ENCODE measurements at regions not wholly inside any gene's neighbourhood (a gene's known extent, or its start where the extent isn't known, plus 50 kb on each side); places are given as distances from the start of the nearest gene placed in this dataset.
"Not testable (repeated sequence)": the region's sequence is repeated elsewhere in the genome, so short reads cannot be mapped to it uniquely, and the experiment has no call there.

DNA sequence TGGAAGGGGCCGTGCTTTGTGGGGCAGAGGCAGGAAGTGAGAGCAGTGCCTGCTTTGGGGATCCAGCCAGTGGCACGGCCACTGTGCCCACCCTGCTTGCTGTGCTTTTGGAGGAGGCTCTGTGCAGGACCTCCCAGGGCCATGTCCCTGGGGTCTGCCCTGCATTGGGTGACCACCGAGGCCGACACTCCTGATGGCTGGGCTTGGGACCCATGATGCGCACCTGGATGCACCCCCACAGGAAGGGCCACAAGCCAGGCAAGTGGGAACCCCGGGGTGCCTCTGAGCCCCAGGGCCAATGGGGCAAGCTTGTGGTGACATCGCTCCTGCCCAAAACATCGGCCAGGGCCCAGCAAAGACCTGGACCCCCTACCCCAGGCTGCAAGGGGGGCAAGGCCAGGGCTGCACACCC, 738.6 kb upstream of the GJE1 start:
- no peak for DNase-seq (ENCODE audit: low read depth)

DNA sequence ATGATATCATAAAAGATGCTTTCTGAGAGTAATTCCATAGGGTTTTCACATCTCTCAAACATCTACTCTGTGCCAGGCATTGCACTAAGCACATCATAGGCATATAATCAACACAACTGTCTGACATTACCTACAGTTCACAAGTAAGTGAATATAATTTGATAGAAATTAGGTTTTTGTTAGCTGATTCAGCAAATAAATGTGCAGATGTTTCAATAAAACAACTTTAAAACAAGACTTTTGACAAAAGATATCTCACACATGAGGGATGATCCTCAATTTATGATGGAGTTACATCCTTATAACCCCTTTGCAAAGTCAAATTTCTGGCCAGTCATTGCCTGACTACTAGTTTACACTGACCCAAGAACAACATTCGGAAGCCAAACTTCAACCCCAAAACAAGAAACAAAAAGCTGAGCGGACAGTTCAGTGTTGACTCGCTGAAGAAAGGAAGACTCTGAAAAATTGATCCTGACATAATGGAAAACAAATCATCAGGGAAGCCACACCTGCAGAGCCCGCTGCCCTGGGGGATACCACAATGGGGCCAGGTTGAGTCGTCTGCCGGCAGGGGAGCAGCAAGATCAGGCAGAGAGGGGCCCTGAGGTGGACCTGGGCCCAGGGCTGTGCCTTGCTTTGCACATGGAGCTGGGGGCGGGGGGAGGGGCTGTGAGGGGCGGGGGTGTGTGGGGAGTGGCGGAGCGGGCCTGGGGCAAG, 739.2 kb upstream of the GJE1 start:
- DNase-seq (ENCODE audit: low read depth), result no peak

DNA sequence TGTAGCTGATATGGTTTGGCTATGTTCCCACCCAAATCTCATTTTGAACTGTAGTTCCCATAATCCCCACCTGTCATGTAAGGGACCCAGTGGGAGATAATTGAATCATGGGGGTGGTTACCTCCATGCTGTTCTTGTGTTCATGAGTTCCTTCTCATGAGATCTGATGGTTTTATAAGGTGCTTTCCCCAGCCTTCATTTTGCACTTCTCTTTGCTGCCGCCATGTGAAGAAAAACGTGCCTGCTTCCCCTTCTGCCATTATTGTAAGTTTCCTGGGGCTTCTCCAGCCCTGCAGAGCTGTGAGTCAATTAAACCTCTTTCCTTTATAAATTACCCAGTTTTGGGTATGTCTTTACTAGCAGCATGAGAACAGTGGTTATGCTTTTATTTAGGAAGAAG, 741.6 kb upstream of the GJE1 start:
- DNase-seq (ENCODE audit: low read depth), result not testable (repeated sequence)

DNA sequence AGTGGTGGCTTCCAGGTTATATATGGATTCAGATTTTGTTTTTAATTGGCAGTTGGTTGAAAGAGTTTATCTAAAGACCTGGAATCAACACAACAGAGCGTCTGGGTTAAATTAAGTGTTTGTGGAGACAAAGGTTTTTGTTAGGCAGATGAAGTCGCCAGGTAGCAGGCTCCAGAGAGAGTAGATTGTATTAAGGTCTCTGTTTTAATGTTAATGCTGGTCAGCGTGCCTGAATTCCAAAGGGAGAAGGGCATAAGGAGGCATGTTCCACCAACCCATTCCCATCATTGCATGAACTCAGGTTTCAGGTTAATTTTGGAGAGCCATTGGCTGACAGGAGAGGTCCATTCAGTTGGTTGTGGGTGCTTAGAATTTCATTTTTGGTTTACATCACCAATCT, 744.1 kb upstream of the GJE1 start:
- DNase-seq (ENCODE audit: low read depth), result no peak

DNA sequence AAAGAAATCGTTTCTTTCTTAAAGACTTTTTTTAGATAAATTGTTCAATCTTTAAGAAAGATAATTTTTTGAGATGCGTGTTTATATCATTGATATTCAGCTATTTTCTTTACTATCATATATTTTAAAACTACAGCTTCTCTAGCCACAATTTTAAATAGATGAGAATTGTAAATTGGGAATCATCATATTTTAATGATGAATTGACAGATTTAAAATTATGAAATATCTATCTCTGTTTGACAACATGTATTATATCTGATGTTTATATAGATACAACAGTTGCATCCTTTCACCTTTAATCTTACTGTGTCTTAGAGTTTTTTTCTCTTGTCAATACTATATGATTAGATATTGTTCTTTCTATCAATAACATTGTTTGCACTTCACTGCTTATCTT, 762.3 kb upstream of the GJE1 start:
- no peak for DNase-seq (ENCODE audit: low read depth)

DNA sequence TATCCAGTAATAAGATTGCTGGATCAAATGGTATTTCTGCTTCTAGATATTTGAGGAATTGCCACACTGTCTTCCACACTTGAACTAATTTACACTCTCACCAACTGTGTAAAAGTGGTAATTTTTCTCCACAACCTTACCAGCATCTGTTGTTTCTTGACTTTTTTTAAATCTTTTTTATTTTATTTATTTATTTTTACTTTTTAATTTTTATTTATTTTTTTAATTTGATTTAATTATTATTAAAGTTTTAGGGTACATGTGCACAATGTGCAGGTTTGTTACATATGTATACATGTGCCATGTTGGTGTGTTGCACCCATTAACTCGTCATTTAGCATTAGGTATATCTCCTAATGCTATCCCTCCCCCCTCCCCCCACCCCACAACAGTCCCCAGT, 765.9 kb upstream of the GJE1 start:
- not testable (repeated sequence) for DNase-seq (ENCODE audit: low read depth)

- no peak for DNase-seq (ENCODE audit: low read depth)
These were observed 768.0 kb upstream of the GJE1 start for GRCh38 chr6:141364694-141365093.

- DNase-seq (ENCODE audit: low read depth), result no peak
These were observed 768.5 kb upstream of the GJE1 start for GRCh38 chr6:141364232-141364631.

DNA sequence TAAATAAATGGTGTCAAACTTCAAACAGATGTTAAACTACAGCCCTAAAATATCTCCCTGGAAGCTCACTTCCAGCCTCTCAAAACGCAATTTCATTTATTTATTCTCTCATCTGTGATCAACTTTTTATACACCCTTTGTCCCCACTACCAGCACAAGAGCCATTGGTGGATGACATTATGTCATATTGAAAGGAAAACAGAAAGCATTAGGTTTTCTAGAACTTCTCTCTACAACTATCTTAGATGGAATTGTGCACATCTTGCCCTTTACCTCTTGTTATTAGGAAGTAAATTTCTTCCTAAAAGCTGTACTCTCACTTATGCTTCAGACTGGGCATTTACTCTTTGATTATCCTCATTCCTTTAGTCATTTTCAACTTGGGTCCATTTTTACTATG, 771.2 kb upstream of the GJE1 start:
- DNase-seq (ENCODE audit: low read depth), result no peak

DNA sequence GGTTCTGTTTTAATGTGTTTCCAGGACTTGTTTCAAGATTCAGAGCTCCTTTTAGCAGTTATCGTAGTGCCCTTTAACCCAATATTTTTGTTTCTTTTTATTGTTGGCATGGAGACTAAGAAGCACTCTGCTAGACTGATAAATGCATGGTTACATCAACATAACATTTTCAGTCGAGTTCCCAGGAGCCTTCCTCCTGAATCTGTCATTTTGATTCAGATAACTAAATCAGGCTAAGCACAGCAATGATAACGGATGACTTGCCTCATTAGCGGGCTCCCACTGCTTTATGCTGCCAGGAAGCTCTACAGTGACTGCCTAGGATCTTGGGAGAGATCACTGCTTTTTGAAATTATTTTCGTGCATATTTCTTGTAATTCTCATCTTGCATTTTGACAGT, 772.8 kb upstream of the GJE1 start:
- DNase-seq (ENCODE audit: low read depth), result no peak

DNA sequence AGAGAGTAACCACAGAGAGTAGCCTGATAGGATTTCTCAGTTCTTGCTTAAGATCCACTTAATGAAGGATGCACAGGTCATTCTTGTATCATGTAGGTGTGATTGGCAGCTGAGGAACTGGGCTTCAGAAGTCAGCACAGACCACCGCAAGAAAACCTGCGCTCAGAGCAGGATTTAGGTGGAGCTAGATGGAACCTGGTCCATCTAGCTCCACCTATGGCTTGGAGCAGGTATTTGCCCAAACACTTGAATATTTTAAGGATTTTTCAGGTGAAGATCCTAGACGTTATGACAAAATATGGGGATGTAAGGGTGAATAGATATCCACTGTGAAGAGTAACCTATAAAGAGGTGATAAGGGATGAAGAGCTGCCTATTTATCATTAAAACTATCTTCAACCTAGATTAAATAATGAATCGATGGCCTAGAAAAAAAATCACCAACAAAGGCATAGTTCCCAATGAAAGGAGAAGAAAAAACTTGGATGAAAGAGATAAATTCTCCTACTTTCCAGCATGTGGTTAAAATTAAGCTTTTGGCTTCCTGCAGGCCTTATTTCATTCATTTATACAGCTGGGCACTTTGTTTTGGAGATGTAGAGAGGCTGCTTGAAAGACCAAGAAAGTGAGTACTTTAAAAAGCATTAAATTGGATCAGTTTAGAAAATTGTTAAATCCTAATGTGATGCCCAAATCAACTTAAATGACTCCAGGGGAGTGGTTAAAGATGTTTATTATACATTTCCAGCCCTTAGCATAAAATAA, 778.4 kb upstream of the GJE1 start:
- DNase-seq (ENCODE audit: low read depth), result no peak

DNA sequence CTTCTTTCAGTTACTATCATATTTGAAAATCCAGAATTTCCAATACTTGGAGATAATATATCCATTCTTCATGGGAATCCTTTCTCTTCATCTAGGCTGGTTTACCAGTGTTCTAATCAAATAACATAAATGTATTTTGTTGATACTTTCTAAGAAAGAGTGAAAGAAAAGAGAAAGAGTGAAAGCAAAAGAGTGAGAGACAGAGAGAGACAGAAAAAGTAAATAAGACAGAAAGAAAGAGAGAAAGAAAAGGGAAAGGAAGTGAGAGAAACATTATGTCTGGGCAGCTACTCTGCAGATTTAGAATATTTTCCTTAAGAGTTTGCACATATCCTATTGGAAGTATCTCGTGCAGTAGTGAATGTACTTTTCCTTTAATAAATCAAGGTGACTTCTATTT, 781.0 kb upstream of the GJE1 start:
- DNase-seq (ENCODE audit: low read depth), result no peak

DNA sequence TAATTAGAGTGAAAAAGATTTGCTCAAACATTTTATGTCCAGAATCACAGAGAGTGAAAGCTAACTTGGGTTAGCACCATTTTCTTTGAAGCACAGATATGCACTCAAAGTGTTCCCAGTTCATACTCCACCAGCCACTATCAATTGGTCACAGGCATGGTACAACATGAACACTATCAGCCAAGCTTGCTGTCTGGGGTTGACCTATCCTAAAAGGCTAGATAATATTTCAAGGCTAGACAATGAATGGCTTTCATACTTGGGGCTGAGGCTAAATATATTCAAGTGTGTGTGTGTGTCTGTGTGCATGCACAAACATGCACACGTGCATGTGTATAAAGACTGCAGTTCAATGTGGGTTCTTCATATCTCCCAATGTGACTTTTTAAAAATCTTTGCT, 783.0 kb upstream of the GJE1 start:
- no peak for DNase-seq (ENCODE audit: low read depth)

DNA sequence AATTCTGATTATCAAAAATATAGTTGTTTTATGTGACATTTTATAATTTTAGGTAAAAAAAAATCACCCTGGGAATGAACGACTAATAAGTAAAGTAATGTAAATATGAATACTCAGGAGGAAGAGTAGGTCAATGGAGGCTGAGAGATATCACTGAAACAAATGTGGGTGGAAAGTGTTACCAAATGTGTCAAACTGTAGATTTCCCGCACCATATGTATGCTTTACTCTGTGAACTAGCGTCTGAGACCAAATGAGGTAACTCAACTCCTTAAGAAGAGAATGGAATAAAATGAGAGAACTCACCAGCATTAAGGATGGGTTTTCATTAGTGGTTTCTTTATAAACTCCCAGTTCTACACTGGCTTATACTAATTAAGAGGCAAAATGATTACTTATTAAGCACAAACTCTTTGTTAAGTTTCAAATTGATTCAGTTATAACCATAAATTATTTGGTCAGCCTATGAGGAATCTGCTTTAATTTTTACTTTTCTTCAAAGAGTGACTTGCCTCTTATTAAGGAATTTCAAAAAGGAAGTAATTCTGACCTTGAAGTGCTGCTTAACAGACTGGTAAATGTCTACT, 784.7 kb upstream of the GJE1 start:
- no peak for DNase-seq (ENCODE audit: low read depth)

- DNase-seq (ENCODE audit: low read depth), result no peak
These were observed 785.6 kb upstream of the GJE1 start for GRCh38 chr6:141347086-141347485.

- DNase-seq (ENCODE audit: low read depth), result no peak
These were observed 786.2 kb upstream of the GJE1 start for GRCh38 chr6:141346535-141346934.

DNA sequence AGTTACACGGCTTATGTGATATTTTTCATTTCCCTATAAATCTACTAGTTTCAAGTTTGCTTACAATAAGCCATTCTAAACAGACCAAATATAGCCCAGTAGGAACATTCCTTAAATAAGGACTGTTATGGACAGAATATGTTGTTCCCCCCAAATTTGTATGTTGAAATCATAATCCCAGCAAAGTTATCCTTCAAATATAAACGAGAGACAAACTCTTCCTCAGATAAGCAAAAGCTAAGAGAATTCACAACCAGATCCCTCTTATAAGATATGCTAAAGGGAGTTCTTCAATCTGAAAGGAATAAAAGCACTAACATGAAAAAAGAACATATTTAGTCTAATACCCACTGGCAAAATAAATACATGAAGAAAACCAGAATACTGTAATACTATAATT, 795.5 kb upstream of the GJE1 start:
- no peak for DNase-seq (ENCODE audit: low read depth)

- DNase-seq (ENCODE audit: low read depth), result no peak
These were observed 797.0 kb upstream of the GJE1 start for GRCh38 chr6:141335477-141336273.

DNA sequence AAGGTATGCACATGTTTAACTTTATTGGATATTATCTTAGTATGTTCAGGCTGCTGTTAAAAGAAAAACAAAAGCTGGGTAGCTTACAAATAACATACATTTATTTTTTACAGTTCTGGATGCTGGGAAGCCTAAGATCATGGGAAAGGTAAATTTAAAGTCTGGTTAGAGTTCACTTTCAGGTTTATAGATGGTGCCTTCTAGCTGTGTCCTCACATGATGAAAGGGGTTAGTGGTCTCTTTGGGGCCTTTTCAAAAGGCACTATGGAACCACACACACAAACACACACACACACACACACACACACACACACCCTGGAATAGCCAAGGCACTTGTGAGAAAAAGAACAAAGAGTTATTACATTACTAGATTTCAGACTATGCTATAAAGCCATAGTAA, 805.8 kb upstream of the GJE1 start:
- no peak for DNase-seq (ENCODE audit: low read depth)

DNA sequence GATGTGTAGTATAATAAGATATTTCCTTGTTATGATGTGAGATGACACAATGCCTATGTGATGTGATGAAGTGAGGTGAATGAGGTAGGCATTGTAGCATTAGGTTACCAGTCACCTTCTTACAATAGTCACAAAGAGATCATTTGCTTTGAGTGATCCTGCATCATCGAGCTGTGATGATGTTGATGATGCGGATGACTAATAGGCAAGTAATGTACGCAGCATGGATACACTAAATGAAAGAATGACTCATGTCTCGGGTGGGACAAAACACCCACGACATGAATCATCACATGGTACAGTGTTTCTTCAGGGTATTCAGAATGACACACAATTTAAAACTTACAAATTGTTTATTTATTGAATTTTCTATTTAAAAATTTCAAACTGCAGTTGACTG, 806.3 kb upstream of the GJE1 start:
- DNase-seq (ENCODE audit: low read depth), result peak; percentile 99

DNA sequence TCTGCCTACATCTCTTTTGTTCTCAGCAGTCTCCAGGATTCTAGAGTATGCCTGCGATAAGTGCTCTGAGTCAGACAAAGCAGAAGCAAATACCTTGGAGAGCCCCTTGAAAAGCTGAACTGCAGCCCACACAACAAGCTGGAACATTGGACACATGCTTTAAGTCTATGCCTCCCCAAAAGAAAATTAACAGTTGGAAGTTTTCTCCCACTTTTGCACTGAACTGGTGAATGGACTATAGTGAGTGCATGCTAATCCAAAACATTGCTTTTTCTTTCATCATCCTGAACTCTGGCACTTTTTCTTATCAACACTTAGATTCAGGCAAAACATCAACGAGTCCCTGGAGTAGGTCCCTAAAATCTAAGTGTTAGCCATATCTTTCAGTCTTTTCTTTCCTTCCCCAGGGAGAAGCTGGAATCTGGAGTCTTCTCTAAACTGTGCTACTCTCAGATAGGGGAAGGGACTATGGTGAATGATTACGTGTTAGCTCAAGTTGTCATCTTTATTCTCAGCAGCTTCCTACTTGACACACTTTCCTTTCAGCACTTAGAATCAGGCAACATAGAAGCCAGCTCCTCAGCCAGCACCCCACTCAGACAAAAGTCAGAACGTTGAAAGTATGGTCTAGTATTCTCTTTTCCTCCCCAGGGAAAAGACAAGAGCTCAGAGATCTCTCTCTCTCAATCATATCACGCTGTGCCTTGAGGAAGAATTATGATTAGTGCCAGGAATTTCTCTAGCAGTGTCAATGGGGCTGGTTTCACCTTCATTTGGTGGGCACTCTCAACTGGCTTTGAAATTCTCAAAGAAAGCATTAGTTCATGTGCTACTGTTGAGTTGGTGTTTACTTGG, 811.0 kb upstream of the GJE1 start:
- peak; percentile 32 for DNase-seq (ENCODE audit: low read depth)

DNA sequence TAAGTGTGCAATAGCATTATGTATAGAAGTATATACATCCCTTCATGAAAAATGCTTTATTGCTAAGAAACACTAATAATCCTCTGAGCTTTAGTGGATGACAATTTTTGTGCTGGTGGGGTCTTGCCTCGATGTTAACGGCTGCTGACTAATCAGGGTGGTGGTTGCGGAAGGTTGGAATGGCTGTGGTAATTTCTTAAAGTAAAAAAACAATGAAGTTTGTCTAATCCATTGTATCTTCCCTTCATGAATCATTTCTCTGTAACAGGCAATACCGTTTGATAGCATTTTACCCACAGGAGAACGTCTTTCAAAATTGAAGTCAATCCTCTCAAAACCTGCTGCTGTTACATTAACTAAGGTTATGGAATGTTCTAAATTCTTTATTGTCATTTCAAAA, 816.5 kb upstream of the GJE1 start:
- no peak for DNase-seq (ENCODE audit: low read depth)

Measured in EH (cell line).